C1 segment of cervical spinal cord (tissue), 14 donors: ENCODE measurements at regions not wholly inside any gene's neighbourhood (a gene's known extent, or its start where the extent isn't known, plus 50 kb on each side); places are given as distances from the start of the nearest gene placed in this dataset.
"Not testable (repeated sequence)": the region's sequence is repeated elsewhere in the genome, so short reads cannot be mapped to it uniquely, and the experiment has no call there.

ENCODE experiments used
- DNase-seq, 14 donors: peaks; one replicate each; lab custom pipeline; 2025; lab: John Stamatoyannopoulos, UW

DNA sequence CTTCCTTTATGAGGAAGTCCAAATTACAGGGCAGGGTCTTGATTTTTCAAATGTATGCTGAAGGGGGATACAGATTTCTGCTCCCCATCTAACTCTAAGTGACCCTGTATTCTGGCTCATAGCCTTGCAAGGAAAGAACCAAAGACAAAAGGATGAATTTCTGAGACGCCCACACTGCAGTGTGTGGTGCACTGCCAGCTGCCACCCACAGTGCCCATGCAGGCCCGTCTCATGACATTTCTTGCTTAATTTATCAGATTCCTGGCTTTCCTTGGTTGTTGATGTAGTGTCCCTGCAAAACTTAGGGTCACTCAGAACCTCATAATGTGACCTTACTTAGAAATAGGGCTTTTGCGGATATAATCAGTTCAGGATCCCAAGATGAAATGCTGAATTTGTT, 68.0 kb downstream of the CBLN4 start:
- no peak for DNase-seq

DNA sequence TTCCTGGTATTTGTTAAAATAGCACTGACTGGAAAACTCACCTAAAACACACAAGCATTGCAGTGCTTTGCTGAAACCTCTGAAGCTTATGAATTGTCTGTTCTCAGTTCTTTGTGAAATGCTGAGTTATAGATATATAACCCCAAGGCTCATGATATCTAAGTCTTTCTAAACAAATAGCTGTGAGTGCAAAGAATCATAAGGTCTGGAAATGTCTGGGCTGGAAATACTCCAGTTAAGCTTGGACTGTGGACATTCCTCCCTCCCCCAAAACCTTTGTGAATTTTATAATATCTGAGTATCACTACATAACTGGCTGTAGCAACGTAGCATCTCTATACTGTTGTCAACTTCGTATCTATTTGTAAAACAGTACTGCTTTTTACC, 69.1 kb downstream of the CBLN4 start:
- DNase-seq: no peak

DNA sequence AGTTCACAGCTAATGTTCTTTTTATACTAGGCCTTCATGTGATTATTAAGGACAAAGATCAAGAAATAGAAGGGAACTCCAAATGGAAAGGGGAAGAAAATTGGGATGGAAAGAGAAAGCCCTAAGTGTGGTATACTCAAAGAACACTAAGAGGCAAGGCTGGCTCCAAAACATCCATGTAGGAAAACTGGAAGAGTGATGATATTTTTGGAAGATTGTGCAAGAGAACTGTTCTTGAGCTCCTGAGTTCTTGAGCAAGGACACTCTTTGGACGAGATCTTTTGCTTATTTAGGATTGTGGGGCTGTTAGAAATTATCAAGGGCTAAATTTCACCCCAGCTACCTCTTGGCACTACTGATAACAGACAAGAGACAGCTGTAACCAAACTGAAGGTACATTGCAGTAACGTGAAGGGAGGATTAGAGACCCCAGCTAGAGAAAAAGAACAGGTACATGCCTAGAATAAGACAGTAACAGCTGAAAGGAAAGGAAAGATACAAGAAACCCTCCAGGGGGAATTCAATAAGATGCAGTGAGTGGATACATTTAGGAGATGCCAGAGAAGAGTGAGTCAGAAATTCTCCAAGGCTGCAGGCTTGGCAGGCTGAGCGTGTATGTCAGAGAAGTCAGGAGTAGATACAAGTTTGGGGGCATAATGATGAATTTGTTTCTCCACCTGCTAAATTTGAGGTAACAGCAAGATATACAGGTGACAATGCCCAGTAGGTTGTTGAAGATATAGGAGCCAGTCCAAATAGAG, 69.7 kb downstream of the CBLN4 start:
- no peak for DNase-seq

DNA sequence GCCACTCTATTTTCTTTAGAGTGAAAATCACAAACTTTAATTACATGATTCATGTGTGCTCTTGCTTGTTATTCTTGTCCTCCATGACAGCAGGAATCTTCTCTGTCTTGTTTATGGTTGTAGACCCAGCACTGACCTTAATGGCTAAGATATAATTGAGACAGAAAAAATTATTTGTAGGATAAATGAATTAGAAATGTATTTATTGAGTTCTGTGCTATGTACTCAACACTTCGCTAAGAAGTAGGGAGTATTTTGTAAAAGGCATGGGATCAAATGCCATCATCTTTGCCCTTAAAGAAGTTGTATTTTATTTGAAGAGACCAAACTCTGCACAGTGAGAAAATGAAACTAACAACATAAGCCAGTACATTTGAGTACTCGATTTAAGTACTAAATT, 71.2 kb downstream of the CBLN4 start:
- no peak for DNase-seq

DNA sequence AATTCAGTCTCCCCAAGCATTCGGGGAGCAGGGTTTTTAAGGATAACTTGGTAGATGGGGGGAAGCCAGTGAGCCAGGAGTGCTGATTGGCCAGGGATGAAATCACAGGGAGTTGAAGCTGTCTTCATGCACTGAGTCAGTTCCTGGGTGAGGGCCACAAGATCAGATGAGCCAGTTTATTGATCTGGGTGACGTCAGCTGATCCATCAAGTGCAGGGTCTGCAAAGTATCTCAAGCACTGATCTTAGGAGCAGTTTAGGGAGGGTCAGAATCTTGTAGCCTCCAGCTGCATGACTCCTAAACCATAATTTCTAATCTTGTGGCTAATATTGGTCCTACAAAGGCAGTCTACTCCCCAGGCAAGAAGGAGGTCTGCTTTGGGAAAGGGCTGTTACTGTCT, 74.4 kb downstream of the CBLN4 start:
- not testable (repeated sequence) for DNase-seq

DNA sequence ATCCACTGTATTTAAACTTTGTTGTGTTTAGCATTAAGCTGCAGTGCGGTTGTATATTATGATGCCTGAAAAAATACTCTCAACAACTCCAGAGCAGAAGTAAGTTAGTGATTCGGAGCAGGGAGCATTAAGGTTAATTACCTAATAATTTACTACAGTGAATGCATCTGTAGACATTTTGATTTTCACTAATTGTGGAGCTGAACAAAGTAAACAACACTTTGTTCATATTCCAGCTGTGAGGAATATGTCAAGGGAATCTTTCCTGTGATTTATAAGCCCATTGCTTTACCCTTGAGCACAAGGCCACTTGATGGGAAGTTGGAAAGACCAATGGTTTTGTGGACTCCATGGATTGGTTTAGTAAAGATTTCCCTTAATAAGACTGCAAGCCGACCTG, 77.1 kb downstream of the CBLN4 start:
- DNase-seq: no peak

DNA sequence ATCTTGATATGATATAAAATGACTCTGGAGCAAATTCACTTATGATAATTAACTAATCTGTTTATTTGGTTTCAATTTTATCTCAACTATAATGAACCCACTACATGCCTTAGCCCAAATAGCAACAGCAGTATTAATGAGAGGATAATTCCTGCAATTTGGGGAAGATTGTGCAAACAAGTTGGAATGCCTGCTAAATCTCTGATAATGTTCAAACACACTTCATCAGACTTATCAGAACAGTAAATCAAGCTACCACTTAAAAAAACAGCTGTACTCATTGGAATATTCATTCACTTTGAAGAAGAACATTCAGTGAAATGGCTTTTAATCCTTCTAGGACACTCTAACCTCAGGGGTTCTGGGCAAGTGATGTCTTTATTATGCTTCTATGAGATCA, 85.4 kb downstream of the CBLN4 start:
- no peak for DNase-seq

DNA sequence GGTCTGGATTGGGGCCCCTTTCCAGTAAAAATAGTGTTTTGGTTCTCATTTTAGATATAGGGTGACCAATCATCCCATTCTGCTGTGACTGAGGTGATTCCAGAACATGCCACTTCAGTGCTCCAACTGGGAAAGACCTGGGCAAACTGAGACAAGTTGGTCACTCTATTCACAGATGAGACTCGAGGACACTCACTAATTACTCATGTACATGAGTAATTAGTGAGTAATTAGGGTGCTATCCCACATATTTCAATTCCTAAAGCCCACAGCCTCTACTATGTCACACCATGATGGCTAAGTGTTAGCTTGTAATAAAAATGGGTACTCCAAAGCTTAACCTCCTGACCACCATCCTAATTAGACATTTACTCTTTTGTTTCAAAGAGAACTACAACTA, 86.0 kb downstream of the CBLN4 start:
- DNase-seq: no peak

DNA sequence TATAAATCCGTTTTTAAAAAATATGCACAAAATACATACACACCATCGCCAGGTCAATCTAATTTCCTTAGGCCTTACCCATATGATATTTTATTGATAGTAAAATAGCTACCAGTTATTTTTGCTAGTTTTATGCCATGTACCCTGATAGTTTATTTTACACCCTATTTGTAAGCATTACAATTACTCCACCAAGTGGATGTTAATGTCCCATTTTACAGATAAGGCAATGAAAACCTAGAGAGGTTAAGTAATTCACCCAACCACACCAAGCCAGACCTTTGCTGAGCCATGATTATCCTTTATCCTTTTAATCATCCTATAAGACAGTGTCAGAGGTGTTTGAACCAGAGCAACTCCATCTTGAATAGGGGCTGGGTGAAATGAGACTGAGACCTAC, 86.8 kb downstream of the CBLN4 start:
- no peak for DNase-seq

DNA sequence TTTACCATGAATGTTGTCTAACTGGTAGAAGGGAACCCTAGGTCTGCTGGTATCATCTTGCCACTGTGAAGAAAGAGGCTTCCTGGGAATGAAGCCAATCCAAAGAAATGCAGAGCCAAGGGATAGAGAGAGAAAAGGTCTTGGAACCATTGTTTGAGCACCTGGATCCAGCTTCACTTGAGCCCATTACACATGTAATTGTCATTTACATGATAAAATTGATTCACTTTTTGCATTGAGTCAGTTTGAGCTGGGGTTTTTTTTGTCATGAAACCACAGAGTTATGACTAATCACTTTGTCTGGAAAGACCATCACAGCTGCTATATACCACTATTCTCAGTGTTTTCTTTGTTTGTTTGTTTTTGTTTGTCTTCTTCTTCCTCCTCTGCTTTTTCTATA, 112.3 kb downstream of the CBLN4 start:
- DNase-seq: no peak

DNA sequence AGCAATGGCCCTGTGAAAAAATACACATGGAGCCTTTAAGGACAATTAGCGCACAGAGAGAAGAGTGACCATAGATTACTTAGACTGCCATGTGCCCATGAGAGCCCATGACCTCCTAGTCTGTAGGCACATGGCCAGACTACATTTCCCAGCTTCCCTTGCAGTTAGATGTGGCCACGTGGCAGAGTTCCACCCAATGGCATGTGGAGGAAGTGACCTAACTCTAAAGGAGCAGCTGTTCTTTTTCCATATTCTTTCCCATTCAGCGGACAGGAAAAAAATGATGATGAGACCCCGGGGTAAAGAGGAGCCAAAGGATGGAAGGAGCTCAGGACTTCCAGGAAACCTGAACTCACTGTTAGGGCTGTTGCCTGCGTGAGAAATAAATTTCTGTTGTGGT, 116.6 kb downstream of the CBLN4 start:
- DNase-seq: no peak

DNA sequence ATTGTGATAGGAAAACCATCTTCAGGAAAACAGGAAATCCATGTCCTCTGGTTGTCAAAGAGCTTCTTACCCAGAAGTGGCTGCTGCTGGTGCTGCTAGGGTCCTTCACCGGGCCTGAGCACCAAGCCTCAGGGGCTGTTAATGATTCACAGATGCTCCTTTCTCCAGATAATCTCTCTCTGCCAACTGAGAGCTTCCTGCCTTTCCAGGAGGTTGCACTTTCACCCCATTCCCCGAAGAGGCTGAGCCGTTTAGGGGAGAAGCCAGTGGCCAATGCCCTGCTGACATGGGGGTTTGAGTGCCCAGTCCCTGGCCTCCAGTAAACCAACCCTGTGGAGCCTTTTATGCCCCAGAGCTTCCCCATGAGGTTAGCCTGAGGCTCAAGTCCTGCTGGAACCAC, 122.4 kb downstream of the CBLN4 start:
- DNase-seq: no peak

DNA sequence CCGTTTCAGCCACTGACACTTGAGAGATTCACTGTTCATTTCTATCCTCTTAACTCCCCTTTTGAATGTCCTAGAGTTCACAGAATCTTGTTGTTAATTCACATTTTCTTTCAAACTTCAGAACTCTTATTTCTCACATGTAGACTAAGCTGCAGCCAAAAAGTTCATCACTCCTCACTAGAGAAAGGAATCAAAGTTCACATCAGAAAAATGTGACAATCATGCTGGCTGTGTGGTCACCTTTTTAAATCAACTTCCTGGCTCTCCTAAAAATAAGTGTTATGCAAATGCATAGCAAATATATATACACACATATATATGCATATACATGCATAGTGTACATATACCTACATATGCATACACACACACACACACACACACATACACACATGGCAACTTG, 123.0 kb downstream of the CBLN4 start:
- DNase-seq: no peak

DNA sequence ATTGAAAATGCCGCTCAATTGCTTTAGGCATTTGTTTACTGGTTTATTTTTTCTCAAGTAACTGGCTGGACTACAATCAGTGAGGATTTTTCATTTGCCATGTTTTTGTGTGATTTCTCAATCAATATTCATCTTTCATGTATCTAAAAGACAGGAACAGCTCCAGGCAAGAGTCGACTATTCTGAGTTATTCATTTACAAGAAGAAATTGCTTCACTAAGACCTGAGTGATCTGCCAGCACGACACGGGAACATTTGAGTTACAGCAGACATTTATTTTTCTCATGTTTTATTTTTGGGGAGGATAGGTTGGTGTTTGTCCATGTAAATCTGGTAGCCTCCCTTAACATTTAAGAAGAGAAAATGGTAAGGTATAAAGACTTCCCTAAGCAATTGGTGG, 124.1 kb downstream of the CBLN4 start:
- no peak for DNase-seq

DNA sequence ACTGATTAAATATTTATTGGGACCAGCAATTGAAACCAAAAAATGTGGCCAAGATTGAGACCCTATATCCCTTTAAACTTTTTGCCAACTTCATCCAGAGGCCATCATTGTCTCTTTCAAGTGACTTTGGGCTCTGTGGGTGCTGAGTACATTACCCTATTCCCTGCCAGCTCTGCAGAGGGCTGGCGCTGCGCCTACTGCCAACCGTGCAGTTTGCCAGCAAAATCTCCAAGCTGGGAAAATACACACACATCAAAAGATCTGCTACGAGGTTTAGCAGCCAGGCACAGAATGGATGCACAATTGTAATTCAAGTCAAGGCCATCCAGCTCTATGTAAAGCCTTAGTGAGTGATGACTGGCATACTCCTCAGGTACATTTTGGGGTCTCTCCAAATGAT, 125.0 kb downstream of the CBLN4 start:
- no peak for DNase-seq

DNA sequence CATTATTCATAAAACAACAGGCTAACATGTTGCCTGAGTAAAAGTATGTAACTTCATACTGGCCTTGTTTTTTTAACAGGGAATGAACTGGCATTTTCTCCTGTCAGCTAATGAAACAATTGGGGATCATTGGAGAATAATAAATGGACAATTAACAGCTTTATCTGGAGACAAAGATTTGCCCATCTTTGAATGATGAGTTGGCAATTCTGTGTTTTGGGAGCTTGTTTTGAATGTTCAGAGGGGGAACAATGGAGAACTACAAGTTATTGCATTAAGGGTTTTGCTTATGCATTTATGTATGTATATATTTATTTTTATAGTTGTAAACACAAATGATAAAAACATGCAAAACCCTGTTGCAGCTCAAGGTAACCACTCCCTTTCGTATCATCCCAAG, 150.3 kb downstream of the CBLN4 start:
- DNase-seq: no peak

DNA sequence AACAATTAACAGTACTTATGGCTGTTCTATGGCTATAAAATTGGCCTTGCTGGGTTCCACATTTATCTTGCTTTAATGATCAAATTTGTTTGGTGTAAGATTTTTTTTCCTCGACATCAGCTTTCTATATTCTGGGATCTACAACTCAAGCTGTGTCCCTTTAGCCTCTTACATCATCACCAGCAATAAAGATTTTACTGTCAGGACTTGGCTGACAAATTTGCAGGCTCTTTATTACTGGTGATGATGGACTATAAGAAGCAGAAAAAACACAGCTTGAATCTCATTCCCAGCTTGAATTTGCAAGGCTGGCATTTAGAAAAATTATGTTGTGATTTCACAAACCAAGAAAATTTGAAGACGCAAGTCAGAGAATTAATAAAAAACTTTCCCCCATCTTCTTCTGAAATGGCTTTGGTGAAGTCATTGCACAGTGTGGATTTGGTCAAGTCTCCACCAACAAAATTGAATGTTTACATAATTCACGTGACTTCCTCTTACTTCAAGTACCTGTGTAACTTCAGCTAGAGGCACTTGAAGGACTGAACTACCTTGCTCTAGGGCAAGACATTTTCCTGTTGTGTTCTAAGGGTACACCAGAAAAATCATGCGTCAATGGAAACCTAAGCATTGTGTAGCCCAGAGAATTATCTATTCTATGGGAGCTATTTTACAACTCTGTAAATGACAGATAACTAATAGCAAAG, 175.0 kb downstream of the CBLN4 start:
- DNase-seq: no peak

DNA sequence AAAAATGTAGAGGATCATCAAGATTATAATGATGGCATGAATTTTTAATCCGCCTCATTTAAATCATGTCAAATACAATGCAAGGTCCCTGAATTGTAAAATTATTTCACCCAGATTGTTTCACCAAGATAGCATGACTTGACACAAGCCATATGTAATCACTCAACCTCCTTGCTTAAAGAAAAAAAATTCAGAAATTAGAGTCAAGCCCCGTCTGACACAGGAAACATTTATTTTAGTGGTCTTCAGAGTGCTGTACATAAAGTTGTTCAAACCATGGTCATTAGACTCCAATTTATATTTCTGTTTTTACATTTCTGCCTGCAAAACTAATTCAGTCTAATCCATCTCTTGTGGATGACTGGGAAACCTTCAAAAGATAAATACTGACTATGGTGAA, 200.2 kb downstream of the CBLN4 start:
- DNase-seq: no peak

DNA sequence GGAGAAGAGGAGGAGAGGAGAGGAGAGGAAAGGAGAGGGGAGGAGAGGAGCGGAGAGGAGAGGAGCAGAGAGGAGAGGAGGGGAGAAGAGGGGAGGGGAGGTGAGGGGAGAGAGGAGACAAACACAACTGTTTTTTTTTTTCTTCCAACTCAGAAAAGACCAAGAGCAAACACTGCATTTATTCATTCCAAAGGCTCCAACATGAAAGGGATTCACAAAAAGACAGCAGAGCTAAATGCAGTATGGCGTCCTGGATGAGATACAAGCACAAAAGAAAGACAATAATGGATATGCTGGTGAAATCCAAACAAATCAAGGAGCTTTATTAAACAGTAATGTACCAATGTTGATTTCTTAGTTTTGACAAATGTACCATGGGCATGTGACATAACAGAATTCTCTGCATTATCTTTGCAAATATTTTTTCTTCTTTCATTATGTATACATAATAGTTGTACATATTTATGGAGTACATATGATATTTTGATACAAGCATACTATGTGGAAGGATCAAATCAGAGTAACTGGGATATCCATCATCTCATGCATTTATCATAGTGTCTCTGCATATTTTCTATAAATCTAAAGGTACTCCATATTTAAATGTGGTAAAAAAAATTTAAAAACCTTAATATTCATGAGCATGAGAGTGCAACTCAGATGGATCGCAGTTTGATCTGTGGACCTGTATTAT, 204.6 kb downstream of the CBLN4 start:
- no peak for DNase-seq

DNA sequence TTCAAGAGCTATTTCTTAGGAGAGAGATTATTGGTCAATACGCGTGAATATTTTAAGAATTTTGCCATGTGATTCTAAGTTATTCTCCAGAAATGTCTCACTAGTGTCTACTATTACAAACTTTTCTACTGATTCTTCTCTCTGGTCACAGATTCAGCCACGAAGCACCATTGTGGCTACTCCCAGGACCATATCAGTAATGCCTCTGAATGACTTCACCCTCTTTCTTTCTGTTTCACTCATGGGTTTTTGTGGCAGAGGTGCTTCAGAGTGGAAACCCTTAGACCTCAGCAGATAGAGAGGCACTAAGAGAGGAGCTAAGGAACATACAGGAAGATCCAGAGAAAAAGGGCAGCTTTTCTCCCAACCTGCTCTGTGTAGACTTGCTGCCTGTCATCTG, 211.3 kb downstream of the CBLN4 start:
- DNase-seq: no peak

DNA sequence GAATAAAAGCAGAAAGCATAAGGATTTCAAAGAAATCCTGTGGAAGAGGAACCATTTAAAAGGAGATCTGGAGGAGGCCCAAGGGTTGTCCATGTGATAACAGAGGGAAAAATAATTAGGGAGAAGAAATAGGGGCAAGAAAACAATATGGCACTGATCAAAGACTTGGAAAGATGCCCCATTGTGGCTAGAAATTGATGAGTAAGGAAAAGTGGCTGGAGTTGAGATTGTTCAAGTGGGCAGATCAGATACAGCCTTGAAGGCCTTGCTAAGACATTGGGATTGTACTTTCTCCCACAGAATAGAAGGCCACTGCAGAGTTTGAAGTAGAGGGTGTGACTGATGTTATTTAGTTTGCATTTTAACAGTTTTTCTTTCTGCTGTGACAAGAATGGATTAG, 213.3 kb downstream of the CBLN4 start:
- DNase-seq: no peak

DNA sequence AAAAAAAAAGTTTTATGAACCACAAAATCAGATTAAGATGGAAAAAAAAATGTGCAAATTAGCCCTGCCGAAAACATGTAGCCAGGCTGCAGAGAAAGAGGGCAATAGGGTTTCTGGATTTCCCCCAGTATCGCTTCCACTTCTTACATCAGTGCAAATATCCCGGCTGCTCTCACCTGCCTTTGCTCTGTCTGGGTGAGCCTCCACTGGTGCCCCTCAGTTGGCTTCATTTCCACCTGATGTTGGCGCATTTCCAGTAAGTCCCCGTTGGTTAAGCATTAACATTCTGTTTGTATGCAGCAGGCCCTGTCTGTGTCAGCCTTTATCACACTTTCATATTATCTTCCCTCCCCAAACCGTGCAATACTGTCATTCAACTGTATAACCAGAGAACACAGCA, 215.1 kb downstream of the CBLN4 start:
- no peak for DNase-seq

DNA sequence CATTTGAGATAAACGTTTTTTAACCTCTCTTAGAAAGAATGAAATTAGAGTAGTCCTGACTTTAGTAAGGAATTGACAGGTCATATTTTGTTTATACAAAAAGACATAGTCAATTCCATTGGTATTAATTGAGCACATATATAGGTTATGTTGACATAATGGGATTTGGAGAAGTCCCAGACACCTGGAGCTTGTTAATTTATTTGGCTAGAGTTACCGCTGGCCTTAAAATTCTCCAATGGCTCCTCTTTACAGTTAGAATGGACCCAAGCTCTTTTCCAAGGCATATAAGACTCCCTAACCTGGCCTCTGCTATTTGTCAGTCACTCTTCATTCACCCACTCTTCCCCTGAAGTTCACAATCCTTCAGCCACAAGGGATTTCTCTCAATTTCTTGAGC, 221.3 kb downstream of the CBLN4 start:
- no peak for DNase-seq
